ENCODE measurements at regions not wholly inside any gene's neighbourhood (a gene's known extent, or its start where the extent isn't known, plus 50 kb on each side); places are given as distances from the start of the nearest gene placed in this dataset.

DNA sequence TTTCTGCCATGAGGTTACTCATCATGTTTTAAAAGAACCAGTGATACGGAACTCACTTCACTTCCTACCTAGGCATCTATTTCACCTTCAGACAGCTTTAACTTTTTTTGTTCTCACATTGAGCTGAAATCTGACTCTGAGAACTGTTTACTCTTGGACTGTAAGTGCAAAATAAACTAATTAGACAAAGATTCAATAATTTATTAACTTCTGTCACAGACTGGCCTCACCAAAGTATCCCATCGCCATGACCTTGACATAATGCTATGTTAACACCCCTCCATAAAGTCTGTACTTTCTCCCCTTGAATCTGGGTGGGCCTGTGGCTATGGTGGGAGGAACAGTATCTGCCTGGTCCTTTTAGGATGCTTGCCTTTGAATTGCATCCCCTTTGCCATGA lies 448.1 kb downstream of the CBLN4 start:
- no peak for DNase-seq (ENCODE audit: low read depth, low spot score)
- ChIA-PET RAD21 (ENCODE audit: unreplicated experiment) (no interaction called here), SMC1A (ENCODE audit: uncharacterized antibody, unreplicated experiment) (no interaction called here)

More for the DNA sequence above, 448.1 kb downstream of the CBLN4 start:
- Histone ChIP-seq H3K27ac (ENCODE audit: control insufficient read depth, insufficient read depth) (no peak overlapping the region), H3K9me3 (replicated peaks; ENCODE audit: control insufficient read depth, insufficient read depth, low read length) (no peaks in the 10 kb centered on the region), H3K79me2 (ENCODE audit: control insufficient read depth, insufficient read depth, low read length) (no peaks in the 10 kb centered on the region), H3K4me1 (ENCODE audit: control insufficient read depth, insufficient read depth, low read length) (no peaks in the 10 kb centered on the region), H3K27me3 (replicated peaks in 1 of 2; ENCODE audit: control insufficient read depth in 2 of 2, insufficient read depth in 2 of 2, low read length in 1 of 2) (no peaks in the 10 kb centered on the region), H4K20me1 (ENCODE audit: control insufficient read depth, insufficient read depth) (no peaks in the 10 kb centered on the region), H3K4me2 (ENCODE audit: control insufficient read depth, insufficient read depth) (no peak overlapping the region), H3K4me3 (no peak overlapping the region), H2AFZ (ENCODE audit: control insufficient read depth, low read depth, low read length) (no peak overlapping the region), H3K36me3 (ENCODE audit: control insufficient read depth in 2 of 2, insufficient read depth in 2 of 2, low read length in 1 of 2) (no peaks in the 10 kb centered on the region), H3K9ac (ENCODE audit: control insufficient read depth, insufficient read depth, low read length) (no peak overlapping the region)
- TF ChIP-seq, protein P1, sequence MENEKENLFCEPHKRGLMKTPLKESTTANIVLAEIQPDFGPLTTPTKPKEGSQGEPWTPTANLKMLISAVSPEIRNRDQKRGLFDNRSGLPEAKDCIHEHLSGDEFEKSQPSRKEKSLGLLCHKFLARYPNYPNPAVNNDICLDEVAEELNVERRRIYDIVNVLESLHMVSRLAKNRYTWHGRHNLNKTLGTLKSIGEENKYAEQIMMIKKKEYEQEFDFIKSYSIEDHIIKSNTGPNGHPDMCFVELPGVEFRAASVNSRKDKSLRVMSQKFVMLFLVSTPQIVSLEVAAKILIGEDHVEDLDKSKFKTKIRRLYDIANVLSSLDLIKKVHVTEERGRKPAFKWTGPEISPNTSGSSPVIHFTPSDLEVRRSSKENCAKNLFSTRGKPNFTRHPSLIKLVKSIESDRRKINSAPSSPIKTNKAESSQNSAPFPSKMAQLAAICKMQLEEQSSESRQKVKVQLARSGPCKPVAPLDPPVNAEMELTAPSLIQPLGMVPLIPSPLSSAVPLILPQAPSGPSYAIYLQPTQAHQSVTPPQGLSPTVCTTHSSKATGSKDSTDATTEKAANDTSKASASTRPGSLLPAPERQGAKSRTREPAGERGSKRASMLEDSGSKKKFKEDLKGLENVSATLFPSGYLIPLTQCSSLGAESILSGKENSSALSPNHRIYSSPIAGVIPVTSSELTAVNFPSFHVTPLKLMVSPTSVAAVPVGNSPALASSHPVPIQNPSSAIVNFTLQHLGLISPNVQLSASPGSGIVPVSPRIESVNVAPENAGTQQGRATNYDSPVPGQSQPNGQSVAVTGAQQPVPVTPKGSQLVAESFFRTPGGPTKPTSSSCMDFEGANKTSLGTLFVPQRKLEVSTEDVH (IDR thresholded peaks at IDR 0.05; ENCODE audit: low read depth, partially characterized antibody): no peak
- no peak for TF ChIP-seq NR2C1 (IDR thresholded peaks at IDR 0.05)
- no peak for TF ChIP-seq HDGF (IDR thresholded peaks at IDR 0.05)
- TF ChIP-seq ZNF384 (IDR thresholded peaks at IDR 0.05; ENCODE audit: borderline replicate concordance, low read depth, low read length): no peak
- TF ChIP-seq CBFB (IDR thresholded peaks at IDR 0.05; ENCODE audit: low read depth): no peak
- TF ChIP-seq, protein P2, sequence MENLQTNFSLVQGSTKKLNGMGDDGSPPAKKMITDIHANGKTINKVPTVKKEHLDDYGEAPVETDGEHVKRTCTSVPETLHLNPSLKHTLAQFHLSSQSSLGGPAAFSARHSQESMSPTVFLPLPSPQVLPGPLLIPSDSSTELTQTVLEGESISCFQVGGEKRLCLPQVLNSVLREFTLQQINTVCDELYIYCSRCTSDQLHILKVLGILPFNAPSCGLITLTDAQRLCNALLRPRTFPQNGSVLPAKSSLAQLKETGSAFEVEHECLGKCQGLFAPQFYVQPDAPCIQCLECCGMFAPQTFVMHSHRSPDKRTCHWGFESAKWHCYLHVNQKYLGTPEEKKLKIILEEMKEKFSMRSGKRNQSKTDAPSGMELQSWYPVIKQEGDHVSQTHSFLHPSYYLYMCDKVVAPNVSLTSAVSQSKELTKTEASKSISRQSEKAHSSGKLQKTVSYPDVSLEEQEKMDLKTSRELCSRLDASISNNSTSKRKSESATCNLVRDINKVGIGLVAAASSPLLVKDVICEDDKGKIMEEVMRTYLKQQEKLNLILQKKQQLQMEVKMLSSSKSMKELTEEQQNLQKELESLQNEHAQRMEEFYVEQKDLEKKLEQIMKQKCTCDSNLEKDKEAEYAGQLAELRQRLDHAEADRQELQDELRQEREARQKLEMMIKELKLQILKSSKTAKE (IDR thresholded peaks at IDR 0.05; ENCODE audit: low read depth, poor library complexity, severe bottlenecking): no peak
- TF ChIP-seq RB1 (IDR thresholded peaks at IDR 0.05; ENCODE audit: borderline replicate concordance): no peak
- no peak for TF ChIP-seq NR2C2 (IDR thresholded peaks at IDR 0.05; ENCODE audit: borderline replicate concordance, control insufficient read depth, insufficient read length, low read depth)
- no peak for TF ChIP-seq SMARCA5 (IDR thresholded peaks at IDR 0.05)
- no peak for TF ChIP-seq POLR2AphosphoS2 (IDR thresholded peaks at IDR 0.05; ENCODE audit: low read depth, low read length)
- no peak for TF ChIP-seq TCF7 (IDR thresholded peaks at IDR 0.05; ENCODE audit: borderline replicate concordance)
- ATAC-seq: no peak
- no TSS peak for BruUV-seq (replicated peaks)
- 46% methylated on average over 2 of the region's 2 CpGs for WGBS (ENCODE audit: insufficient coverage, insufficient replicate concordance, low lambda C conversion rate, missing lambda C conversion rate)
- CTCF ChIA-PET: no interaction called here
- intact Hi-C loops (cut with micrococcal nuclease; ENCODE audit: unreplicated experiment) (no loop called here), in situ Hi-C loops (cut with MboI) (no loop called here)
- FAIRE-seq: no peak
- POLR2A ChIA-PET: no interaction called here

Measured in GM12878 (cell line).